ENCODE measurements at regions not wholly inside any gene's neighbourhood (a gene's known extent, or its start where the extent isn't known, plus 50 kb on each side); places are given as distances from the start of the nearest gene placed in this dataset.
"Not testable (repeated sequence)": the region's sequence is repeated elsewhere in the genome, so short reads cannot be mapped to it uniquely, and the experiment has no call there.

DNA sequence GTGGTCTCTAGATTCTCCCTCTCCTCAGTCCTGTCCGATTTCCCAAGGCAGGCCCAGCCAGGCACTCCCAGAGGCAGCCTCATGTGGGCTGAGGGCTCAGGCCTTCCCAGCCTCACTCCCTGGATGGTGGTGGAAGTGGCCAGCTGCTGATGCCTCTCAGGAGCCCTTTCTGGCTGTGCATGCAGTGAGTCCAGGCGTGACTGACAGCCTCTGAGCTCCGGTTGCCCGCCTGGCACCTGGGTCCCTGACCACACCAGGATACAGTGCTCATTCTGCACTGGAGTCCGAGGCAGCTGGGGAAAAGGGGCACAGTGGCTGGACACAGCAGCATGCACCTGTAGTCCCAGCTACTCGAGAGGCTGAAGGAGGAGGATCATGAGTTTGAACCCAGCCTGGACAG, 132.6 kb downstream of the CUL2 start:
- Mint-ChIP-seq H3K4me3 (no peak overlapping the region), H3K4me1 (no peaks in the 10 kb centered on the region), H3K27ac (no peak overlapping the region), H3K36me3 (ENCODE audit: low read depth) (no peaks in the 10 kb centered on the region), H3K9me3 (no peaks in the 10 kb centered on the region), H3K27me3 (no peaks in the 10 kb centered on the region)
- ChIA-PET POLR2A (no interaction called here), CTCF (no interaction called here)
- no peak for DNase-seq

DNA sequence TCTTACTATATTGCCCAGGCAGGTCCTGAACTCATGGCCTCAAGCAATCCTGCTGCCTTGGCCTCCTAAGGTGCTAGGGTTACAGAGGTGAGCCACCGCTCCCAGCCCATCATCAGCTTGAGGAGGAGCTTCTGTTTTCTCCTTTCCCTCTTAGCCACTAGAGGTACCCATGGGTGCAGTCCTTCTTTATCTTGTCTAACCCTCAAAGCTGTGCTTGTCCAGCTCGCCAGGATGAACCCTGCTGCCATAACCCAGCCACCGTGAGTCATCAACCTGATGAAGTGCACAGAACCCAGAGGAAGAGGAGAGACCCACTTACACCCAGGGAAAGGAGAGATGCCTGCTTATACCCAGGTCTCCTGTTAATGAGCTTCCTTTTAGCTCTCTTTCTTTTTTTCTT, 133.4 kb downstream of the CUL2 start:
- Mint-ChIP-seq H3K27ac (no peak overlapping the region), H3K9me3 (no peaks in the 10 kb centered on the region), H3K4me1 (no peaks in the 10 kb centered on the region), H3K4me3 (no peak overlapping the region), H3K36me3 (ENCODE audit: low read depth) (no peaks in the 10 kb centered on the region), H3K27me3 (no peaks in the 10 kb centered on the region)
- ChIA-PET POLR2A (no interaction called here), CTCF (no interaction called here)
- DNase-seq, result no peak

DNA sequence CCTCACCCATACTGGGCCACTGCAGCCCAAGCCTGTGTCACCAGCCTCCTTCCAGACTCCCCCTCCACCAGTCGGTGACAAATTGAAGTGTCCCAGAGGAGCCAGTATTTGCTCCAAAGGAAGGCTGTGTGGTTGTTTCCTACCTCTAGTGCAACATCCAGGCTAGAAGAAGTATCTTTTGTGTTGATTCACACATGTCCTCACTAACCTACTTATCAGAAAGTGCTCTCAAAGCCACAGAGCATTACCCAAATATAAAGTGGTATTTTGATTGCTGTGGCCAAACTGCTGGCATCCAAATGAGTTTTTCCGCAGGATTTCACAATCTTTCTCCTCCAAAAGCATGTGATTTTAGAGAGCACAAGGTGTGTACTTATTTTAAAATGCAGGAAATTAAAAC, 134.8 kb downstream of the CUL2 start:
- no peak for DNase-seq
- Mint-ChIP-seq H3K27ac (no peak overlapping the region), H3K36me3 (ENCODE audit: low read depth) (no peaks in the 10 kb centered on the region), H3K4me3 (no peak overlapping the region), H3K27me3 (no peaks in the 10 kb centered on the region), H3K4me1 (peaks cover 3% of the 10 kb centered on the region), H3K9me3 (no peaks in the 10 kb centered on the region)
- CTCF ChIA-PET, result no interaction called here
- POLR2A ChIA-PET, result no interaction called here

DNA sequence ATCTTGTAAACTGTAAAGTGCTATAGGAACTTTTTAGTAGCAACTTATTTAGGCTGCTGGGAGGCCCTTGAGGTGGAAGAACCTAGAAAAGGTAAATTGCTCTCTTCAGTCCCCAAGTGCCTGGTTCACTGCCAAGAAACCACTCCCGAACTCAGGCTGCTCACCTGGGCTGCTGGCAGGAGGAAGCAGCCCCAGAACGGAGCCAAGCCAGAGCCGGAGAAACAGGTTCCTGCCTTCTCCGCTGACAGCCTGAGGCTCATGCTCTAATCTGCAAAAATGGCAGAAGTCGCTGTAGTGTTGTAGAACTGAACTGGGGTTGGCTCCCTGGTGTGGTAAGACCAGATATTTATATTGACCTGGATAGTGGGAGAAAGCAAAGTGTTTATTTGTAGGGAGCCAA, 136.0 kb downstream of the CUL2 start:
- H3K36me3 Mint-ChIP-seq (ENCODE audit: low read depth), result no peaks in the 10 kb centered on the region
- H3K9me3 Mint-ChIP-seq, result no peaks in the 10 kb centered on the region
- ChIA-PET POLR2A (no interaction called here), CTCF (no interaction called here)
- H3K4me1 Mint-ChIP-seq, result peaks cover 3% of the 10 kb centered on the region
- no peak for DNase-seq
- H3K4me3 Mint-ChIP-seq, result no peak overlapping the region
- no peak overlapping the region for H3K27ac Mint-ChIP-seq
- H3K27me3 Mint-ChIP-seq, result no peaks in the 10 kb centered on the region

DNA sequence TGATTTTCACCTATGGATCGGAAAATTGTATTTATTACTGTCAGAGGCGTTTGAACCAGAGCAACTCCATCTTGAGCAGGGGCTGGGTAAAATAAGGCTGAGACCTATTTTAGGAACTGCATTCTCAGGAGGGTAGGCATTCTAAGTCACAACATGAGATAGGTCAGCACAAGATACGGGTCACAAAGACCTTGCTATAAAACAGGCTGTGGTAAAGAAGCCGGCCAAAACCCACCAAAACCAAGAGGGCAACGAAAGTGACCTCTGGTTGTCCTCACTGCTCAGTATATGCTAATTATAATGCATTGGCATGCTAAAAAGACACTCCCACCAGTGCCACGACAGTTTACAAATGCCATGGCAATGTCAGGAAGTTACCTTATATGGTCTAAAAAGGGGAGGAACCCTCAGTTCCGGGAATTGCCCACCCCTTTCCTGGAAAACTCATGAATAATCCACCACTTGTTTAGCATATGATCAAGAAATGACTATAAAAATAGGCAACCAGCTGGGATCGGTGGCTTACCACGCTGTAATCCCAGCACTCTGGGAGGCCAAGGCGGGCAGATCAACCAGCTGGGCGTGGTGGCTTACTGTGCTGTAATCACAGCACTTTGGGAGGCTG, 136.3 kb upstream of the PARD3 start:
- H3K36me3 Mint-ChIP-seq (ENCODE audit: low read depth); POLR2A ChIA-PET: not testable (repeated sequence)
- CTCF ChIA-PET, result interaction anchor here (0.6 kb wide), 1 partner anchor 83 kb away, joined by 3 read pairs; no protein-coding TSS in a partner anchor

DNA sequence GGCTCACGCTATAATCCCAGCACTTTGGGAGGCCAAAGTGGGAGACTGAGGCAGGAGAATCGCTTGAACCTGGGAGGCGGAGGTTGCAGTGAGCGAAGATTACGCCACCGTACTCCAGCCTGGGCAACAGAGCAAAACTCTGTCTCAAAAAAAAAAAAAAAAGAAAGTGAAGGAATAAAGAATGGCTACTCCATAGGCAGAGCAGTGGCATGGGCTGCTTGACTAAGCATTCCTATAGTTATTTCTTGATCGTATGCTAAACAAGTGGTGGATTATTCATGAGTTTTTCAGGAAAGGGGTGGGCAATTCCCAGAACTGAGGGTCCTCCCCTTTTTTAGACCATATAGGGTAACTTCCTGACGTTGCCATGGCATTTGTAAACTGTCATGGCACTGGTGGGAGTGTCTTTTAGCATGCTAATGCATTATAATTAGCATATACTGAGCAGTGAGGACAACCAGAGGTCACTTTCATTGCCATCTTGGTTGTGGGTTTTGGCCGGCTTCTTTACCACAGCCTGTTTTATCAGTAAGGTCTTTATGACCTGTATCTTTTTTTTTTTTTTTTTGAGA, 130.9 kb upstream of the PARD3 start:
- H3K36me3 Mint-ChIP-seq (ENCODE audit: low read depth); DNase-seq; H3K27ac Mint-ChIP-seq; H3K9me3 Mint-ChIP-seq; POLR2A ChIA-PET; H3K27me3 Mint-ChIP-seq; CTCF ChIA-PET; H3K4me3 Mint-ChIP-seq; H3K4me1 Mint-ChIP-seq: not testable (repeated sequence)

More for the DNA sequence above, 136.3 kb upstream of the PARD3 start:
- H3K4me1 Mint-ChIP-seq, H3K4me3 Mint-ChIP-seq, H3K27me3 Mint-ChIP-seq, H3K9me3 Mint-ChIP-seq, H3K27ac Mint-ChIP-seq: not testable (repeated sequence)
- DNase-seq, result peak; percentile 9

DNA sequence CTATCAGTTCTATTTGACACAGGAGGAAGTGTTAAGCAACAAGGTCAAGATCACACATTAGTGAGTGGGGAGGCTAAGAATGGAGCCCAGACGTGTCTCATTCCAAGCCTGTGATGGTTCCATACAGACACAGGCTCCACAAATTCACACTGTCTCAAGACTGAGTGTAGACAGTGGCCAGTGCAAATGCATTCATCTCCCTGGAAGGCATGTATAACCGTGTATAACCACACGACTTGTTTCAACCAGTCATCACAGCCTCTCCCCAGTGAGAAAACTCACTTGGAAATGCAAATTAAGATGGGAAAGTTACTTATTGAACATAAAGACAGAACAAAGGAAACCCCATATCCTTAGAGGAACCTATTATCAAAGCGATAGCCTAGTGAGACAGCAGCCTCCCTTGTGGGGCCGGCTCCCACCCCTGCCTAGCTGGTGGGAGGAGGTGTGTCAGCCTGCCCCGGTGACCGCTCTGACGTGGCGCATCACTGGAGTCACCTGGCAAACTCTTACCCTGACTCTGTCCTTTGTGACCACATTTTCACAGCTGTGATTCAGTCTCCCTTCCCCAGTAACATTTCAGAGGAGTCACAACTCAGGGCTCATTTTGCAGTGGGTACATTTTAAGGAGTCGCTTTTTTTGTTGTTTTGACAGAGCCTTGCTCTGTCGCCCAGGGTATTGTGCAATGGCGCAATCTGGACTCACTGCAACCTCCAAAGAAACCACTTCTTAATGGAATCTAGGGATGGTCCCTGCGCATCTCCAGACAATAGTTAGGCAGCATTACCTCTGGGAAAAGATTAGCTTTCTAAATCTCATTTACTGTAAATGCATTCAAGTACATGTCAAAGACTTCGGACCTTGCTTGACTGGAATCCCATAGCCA, 126.6 kb upstream of the PARD3 start:
- Mint-ChIP-seq H3K9me3 (no peaks in the 10 kb centered on the region), H3K4me1 (no peaks in the 10 kb centered on the region), H3K27ac (no peak overlapping the region), H3K4me3 (no peak overlapping the region), H3K27me3 (no peaks in the 10 kb centered on the region), H3K36me3 (ENCODE audit: low read depth) (no peaks in the 10 kb centered on the region)
- DNase-seq, result no peak
- POLR2A ChIA-PET, result no interaction called here
- CTCF ChIA-PET, result no interaction called here

DNA sequence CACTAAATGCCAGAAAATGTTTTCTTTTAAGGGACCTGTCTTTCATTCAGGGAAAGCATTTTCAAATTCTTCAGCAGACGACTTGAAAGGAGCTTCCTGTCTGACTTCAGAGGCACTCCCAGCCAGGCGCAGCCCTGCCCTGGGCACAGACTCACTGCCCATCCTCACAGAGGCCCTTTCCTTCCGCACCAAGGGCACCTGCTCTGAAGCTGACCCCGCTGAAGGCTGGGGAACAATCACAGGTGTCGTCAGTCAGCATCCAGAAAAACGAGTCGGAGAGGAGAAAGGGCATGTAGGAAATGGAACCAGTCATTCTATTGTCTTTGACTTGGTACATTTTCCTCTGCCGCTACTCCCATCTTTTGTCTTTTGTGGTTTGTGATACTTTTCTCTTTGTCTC, 125.3 kb upstream of the PARD3 start:
- no peak overlapping the region for H3K27ac Mint-ChIP-seq
- POLR2A ChIA-PET, result no interaction called here
- H3K4me1 Mint-ChIP-seq, result no peaks in the 10 kb centered on the region
- no peak overlapping the region for H3K4me3 Mint-ChIP-seq
- CTCF ChIA-PET, result no interaction called here
- H3K9me3 Mint-ChIP-seq, result no peaks in the 10 kb centered on the region
- DNase-seq, result no peak
- H3K36me3 Mint-ChIP-seq (ENCODE audit: low read depth), result no peaks in the 10 kb centered on the region
- no peaks in the 10 kb centered on the region for H3K27me3 Mint-ChIP-seq

DNA sequence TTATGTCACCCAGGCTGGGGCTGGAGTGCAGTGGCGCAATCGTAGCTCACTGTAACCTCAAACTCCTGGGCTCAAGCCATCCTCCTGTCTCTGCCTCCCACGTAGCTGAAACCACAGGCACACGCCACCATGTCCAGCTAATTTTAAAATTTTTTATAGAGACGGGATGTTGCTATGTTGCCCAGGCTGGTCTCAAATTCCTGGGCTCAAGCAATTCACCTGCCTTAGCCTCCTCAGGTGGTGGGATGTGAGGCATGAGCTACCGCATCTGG, 123.2 kb upstream of the PARD3 start:
- ChIA-PET POLR2A (no interaction called here), CTCF (interaction anchor here (1.4 kb wide), 1 partner anchor 56 kb away, joined by 3 read pairs; no protein-coding TSS in a partner anchor)
- no peaks in the 10 kb centered on the region for H3K4me1 Mint-ChIP-seq
- DNase-seq, result no peak
- H3K36me3 Mint-ChIP-seq (ENCODE audit: low read depth), result no peaks in the 10 kb centered on the region
- H3K4me3 Mint-ChIP-seq, result no peak overlapping the region
- no peaks in the 10 kb centered on the region for H3K9me3 Mint-ChIP-seq
- no peaks in the 10 kb centered on the region for H3K27me3 Mint-ChIP-seq
- H3K27ac Mint-ChIP-seq, result no peak overlapping the region

DNA sequence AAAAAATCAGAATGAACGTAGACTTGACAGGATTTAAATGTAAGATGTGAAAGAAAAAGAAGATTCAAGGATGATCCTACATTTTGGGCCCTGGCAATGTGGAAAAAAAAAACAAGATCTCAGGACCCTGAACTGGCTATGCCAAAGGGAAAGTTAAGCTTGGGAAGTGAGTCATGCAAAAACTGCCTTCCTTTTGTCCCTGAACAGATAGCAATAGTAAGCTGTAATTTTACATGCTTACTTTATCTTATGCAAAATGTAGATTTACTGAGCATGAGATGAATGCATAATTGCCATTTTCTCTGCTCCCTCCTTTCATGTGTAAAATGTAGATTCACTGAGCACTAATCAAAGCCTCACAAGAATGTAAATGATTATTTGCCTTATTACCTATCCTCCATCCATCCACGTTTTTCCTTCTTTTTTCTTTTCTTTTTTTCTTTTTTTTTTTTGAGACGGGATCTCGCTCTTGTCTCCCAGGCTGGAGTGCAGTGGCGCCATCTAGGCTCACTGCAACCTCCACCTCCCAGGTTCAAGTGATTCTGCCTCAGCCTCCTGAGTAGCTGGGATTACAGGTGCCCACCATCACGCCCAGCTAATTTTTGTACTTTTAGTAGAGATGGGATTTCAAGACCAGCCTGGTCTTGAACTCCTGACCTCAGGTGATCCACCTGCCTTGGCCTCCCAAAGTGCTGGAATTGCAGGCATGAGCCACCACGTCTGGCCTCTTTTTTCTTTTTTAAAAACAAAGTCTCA, 122.7 kb upstream of the PARD3 start:
- H3K27me3 Mint-ChIP-seq; H3K4me1 Mint-ChIP-seq; POLR2A ChIA-PET; H3K9me3 Mint-ChIP-seq; DNase-seq; H3K27ac Mint-ChIP-seq; H3K36me3 Mint-ChIP-seq (ENCODE audit: low read depth); H3K4me3 Mint-ChIP-seq: not testable (repeated sequence)
- CTCF ChIA-PET, result interaction anchor here (1.4 kb wide), 1 partner anchor 57 kb away, joined by 3 read pairs; no protein-coding TSS in a partner anchor

DNA sequence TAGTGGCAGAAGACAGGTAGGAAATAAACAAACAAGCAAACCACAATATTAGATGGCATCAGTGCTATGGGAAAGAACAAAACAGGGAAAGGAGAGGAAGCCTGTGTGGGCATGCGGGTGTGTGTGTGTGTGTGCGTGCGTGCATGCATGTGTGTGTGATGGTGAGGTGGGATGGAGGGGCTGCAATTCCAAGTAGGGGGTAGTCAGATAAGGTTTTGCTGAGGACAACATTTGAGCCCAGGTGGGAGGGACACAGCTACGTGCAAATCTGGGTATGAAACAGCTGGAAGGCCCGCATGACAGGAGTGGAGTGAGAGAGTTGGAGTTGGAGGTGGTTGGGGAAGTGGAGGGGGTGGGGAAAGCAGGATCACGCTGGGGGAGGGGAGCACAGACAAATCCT, 121.0 kb upstream of the PARD3 start:
- ChIA-PET CTCF (no interaction called here), POLR2A (no interaction called here)
- no peaks in the 10 kb centered on the region for H3K27me3 Mint-ChIP-seq
- H3K4me3 Mint-ChIP-seq, result no peak overlapping the region
- H3K9me3 Mint-ChIP-seq, result no peaks in the 10 kb centered on the region
- H3K4me1 Mint-ChIP-seq, result no peaks in the 10 kb centered on the region
- no peak for DNase-seq
- H3K27ac Mint-ChIP-seq, result no peak overlapping the region
- no peaks in the 10 kb centered on the region for H3K36me3 Mint-ChIP-seq (ENCODE audit: low read depth)

DNA sequence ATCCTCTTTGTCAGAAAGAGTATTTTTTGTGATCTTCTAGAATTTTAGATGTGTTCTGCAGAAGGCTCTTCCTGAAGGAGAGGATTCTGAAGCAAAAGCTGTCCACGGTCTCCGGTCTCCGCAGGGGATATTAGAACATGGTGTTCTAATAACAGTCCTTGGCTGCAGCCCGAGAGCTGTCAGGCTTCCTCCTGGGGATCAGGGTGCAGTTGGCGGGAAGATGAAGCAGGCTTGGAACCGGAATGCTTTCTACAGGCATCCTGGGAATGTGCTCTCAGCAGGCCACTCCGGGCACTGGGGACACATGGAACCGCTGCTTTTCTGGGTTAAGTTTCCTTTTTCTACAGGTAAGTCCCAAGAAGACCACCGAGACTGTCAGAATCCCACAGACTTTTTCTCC, 118.6 kb upstream of the PARD3 start:
- H3K4me1 Mint-ChIP-seq, result no peaks in the 10 kb centered on the region
- CTCF ChIA-PET, result no interaction called here
- POLR2A ChIA-PET, result no interaction called here
- H3K4me3 Mint-ChIP-seq, result no peak overlapping the region
- no peaks in the 10 kb centered on the region for H3K27me3 Mint-ChIP-seq
- no peak overlapping the region for H3K27ac Mint-ChIP-seq
- DNase-seq, result no peak
- no peaks in the 10 kb centered on the region for H3K36me3 Mint-ChIP-seq (ENCODE audit: low read depth)
- no peaks in the 10 kb centered on the region for H3K9me3 Mint-ChIP-seq

DNA sequence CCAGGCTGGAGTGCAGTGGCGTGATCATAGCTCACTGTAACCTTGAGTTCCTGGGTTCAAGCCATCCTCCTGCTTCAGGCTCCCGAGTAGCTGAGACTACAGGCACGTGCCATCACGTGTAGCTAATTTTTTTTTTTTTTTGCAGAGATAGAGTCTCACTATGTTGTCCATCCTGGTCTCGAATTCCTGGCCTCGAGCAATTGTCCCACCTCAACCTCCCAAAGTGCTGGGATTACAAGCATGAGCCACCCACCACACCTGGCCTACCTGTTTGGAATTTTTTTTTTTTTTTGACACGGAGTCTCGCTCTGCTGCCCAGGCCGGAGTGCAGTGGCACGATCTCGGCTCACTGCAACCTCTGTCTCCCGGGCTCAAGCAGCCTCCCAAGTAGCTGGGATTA, 117.1 kb upstream of the PARD3 start:
- Mint-ChIP-seq H3K36me3 (ENCODE audit: low read depth) (no peaks in the 10 kb centered on the region), H3K27me3 (no peaks in the 10 kb centered on the region), H3K4me3 (no peak overlapping the region), H3K9me3 (no peaks in the 10 kb centered on the region), H3K27ac (no peak overlapping the region), H3K4me1 (no peaks in the 10 kb centered on the region)
- CTCF ChIA-PET, result interaction anchor here (0.6 kb wide), 2 partner anchors 14 to 601 kb away, joined by 3 to 4 read pairs; no protein-coding TSS in a partner anchor
- POLR2A ChIA-PET, result no interaction called here
- no peak for DNase-seq
